Natural killer cell (primary cell): ENCODE measurements at regions not wholly inside any gene's neighbourhood (a gene's known extent, or its start where the extent isn't known, plus 50 kb on each side); places are given as distances from the start of the nearest gene placed in this dataset.
A peak's percentile ranks its signal among the peaks of the same experiment; 100 is the strongest.

Source experiments
- ATAC-seq, 3 donors: fragments of 150-1000 bp in 2 of 3; fragments of 200-7000 bp in 1 of 3; cut with Tn5 transposase; 1 replicate in 1 of 3; 2 replicates in 2 of 3; pipeline ENCODE4 v1.10.0; 2021; ENCODE audit warnings: mild to moderate bottlenecking in 2 of 3, moderate library complexity in 2 of 3
- DNase-seq, 2 donors: peaks; one replicate each; pipeline versions ENCODE4 v3.0.0 to v3.0.0-alpha.2; 2013 to 2021; ENCODE audit warnings: mixed read lengths in 1 of 2
- H3K27ac ChIP-seq: one replicate; pipeline ENCODE4 v1.5.1; 2013; ENCODE audit warnings: mild to moderate bottlenecking, low read length
- H3K27me3 ChIP-seq: one replicate; pipeline ENCODE4 v1.6.1; 2013; ENCODE audit warnings: low read length; ENCODE audit not compliant: control insufficient read depth, insufficient read depth
- H3K36me3 ChIP-seq: one replicate; pipeline ENCODE4 v1.6.1; 2013; ENCODE audit warnings: low read length; ENCODE audit not compliant: control insufficient read depth, insufficient read depth
- H3K4me1 ChIP-seq: one replicate; pipeline ENCODE4 v1.6.1; 2013; ENCODE audit warnings: low read length; ENCODE audit not compliant: control insufficient read depth, insufficient read depth
- H3K4me3 ChIP-seq: one replicate; pipeline ENCODE4 v1.5.1; 2013; ENCODE audit warnings: low read length
- H3K9me3 ChIP-seq: one replicate; pipeline ENCODE4 v1.6.1; 2013; ENCODE audit warnings: low read length; ENCODE audit not compliant: control insufficient read depth, insufficient read depth
- H3K27ac Mint-ChIP-seq, 2 donors: one replicate each; pipeline ENCODE4 v1.8.0; 2022; ENCODE audit warnings: mild to moderate bottlenecking in 2 of 2, mixed read lengths in 2 of 2, moderate library complexity in 1 of 2
- H3K27me3 Mint-ChIP-seq, 2 donors: one replicate each; pipeline ENCODE4 v1.8.0; 2022; ENCODE audit warnings: low read depth in 2 of 2, mixed read lengths in 2 of 2
- H3K36me3 Mint-ChIP-seq: one replicate; pipeline ENCODE4 v1.8.0; 2022; ENCODE audit warnings: mixed read lengths
- H3K4me1 Mint-ChIP-seq, 2 donors: one replicate each; pipeline ENCODE4 v1.8.0; 2022; ENCODE audit warnings: mixed read lengths in 2 of 2
- H3K4me3 Mint-ChIP-seq: one replicate; pipeline ENCODE4 v1.8.0; 2022; ENCODE audit warnings: mild to moderate bottlenecking, moderate library complexity, mixed read lengths
- H3K9me3 Mint-ChIP-seq, 2 donors: one replicate each; pipeline ENCODE4 v1.8.0; 2022; ENCODE audit warnings: mixed read lengths in 2 of 2
- WGBS: methylation state at CpG from one replicate; pipeline ENCODE4 v1.1.7; 2013; ENCODE audit warnings: missing lambda C conversion rate; ENCODE audit not compliant: insufficient coverage; 5-methylcytosine and 5-hydroxymethylcytosine counted together
- intact Hi-C: fragments of 100-400 bp; cut with micrococcal nuclease; formaldehyde crosslinking; loops from one replicate; pipeline ENCODE4 v1.14.2; 2022
- TF ChIP-seq, protein P1 (sequence below): fragments of 200-600 bp; IDR thresholded peaks from one replicate; pipeline ENCODE4 v1.8.0; 2022; ENCODE audit warnings: antibody characterized with exemption

GRCh38 chr6:168132531-168133167 lies 53.6 kb upstream of the FRMD1 start:
- DNase-seq (peak in 1 of 2 donors; percentile 8), ATAC-seq (no peak)
- 23% methylated on average over 33 of the region's 34 CpGs for WGBS
- Mint-ChIP-seq H3K4me3 (no peak overlapping the region), H3K4me1 (no peaks in the 10 kb centered on the region), H3K27ac (no peak overlapping the region), H3K27me3 (peaks cover 14 to 16% of the 10 kb centered on the region in 2 donors), H3K36me3 (no peaks in the 10 kb centered on the region), H3K9me3 (no peaks in the 10 kb centered on the region)
- Histone ChIP-seq H3K9me3 (no peaks in the 10 kb centered on the region), H3K4me1 (no peaks in the 10 kb centered on the region), H3K4me3 (no peak overlapping the region), H3K27ac (no peak overlapping the region), H3K36me3 (no peaks in the 10 kb centered on the region), H3K27me3 (no peaks in the 10 kb centered on the region)
- TF ChIP-seq, protein P1, sequence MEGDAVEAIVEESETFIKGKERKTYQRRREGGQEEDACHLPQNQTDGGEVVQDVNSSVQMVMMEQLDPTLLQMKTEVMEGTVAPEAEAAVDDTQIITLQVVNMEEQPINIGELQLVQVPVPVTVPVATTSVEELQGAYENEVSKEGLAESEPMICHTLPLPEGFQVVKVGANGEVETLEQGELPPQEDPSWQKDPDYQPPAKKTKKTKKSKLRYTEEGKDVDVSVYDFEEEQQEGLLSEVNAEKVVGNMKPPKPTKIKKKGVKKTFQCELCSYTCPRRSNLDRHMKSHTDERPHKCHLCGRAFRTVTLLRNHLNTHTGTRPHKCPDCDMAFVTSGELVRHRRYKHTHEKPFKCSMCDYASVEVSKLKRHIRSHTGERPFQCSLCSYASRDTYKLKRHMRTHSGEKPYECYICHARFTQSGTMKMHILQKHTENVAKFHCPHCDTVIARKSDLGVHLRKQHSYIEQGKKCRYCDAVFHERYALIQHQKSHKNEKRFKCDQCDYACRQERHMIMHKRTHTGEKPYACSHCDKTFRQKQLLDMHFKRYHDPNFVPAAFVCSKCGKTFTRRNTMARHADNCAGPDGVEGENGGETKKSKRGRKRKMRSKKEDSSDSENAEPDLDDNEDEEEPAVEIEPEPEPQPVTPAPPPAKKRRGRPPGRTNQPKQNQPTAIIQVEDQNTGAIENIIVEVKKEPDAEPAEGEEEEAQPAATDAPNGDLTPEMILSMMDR, result no peak
- intact Hi-C loops, result no loop called here

GRCh38 chr6:168131464-168132415 lies 52.7 kb upstream of the FRMD1 start:
- H3K4me1 Mint-ChIP-seq, result no peaks in the 10 kb centered on the region
- WGBS, result 74% methylated on average over 20 of the region's 20 CpGs
- H3K4me1 ChIP-seq, result no peaks in the 10 kb centered on the region
- no peak overlapping the region for H3K27ac ChIP-seq
- intact Hi-C loops, result no loop called here
- H3K36me3 ChIP-seq, result no peaks in the 10 kb centered on the region
- TF ChIP-seq, protein P1, result no peak
- ATAC-seq (no peak), DNase-seq (peak in 1 of 2 donors; percentile 4)
- no peak overlapping the region for H3K4me3 Mint-ChIP-seq
- H3K9me3 Mint-ChIP-seq, result no peaks in the 10 kb centered on the region
- H3K27me3 Mint-ChIP-seq, result peaks cover 14 to 16% of the 10 kb centered on the region in 2 donors
- H3K9me3 ChIP-seq, result no peaks in the 10 kb centered on the region
- H3K27me3 ChIP-seq, result no peaks in the 10 kb centered on the region
- H3K4me3 ChIP-seq, result no peak overlapping the region
- H3K36me3 Mint-ChIP-seq, result no peaks in the 10 kb centered on the region
- H3K27ac Mint-ChIP-seq, result no peak overlapping the region

DNA sequence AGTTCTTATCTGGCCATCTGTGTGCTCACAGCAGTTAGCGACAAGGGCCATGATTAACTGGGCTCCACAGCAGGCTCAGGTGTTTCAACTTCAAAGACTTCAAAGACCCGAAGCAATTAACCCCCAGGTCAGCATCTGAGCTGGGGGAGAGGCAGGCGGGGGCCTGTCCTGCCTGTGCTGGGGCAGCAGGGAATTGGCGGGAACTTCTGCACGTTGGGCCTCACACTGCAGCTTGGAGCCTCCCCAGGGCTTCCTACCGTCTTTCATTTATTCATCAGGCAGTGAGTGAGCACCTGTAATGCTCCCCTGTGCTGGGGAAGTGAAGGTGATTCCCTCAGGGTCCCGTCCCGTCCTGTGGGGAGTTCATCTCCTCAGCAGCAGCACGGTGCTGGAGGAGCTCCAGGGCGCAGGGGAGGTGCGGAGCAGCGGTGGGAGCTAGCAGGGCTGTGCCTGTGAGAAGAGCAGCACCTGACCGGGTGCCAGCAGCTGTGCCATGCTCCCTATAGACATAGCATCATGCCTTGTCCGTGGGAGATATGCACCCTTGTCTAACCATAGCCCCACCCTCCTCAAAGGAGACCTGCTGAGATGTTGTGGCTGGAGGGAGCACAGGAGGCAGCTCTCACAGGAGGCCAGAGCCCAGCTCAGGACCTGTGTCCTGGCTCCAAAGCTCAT lies 51.8 kb upstream of the FRMD1 start:
- intact Hi-C loops, result no loop called here
- WGBS, result 77% methylated on average over 14 of the region's 14 CpGs
- TF ChIP-seq, protein P1, result no peak

More for the DNA sequence above, 51.8 kb upstream of the FRMD1 start:
- peaks cover 14 to 16% of the 10 kb centered on the region in 2 donors for H3K27me3 Mint-ChIP-seq
- no peak overlapping the region for H3K27ac ChIP-seq
- H3K4me1 Mint-ChIP-seq, result no peaks in the 10 kb centered on the region
- H3K4me3 ChIP-seq, result no peak overlapping the region
- DNase-seq (peak in 1 of 2 donors; percentile 10), ATAC-seq (no peak)
- no peaks in the 10 kb centered on the region for H3K27me3 ChIP-seq
- H3K9me3 ChIP-seq, result no peaks in the 10 kb centered on the region
- no peaks in the 10 kb centered on the region for H3K4me1 ChIP-seq
- H3K27ac Mint-ChIP-seq, result no peak overlapping the region
- no peaks in the 10 kb centered on the region for H3K36me3 Mint-ChIP-seq
- H3K36me3 ChIP-seq, result no peaks in the 10 kb centered on the region
- H3K4me3 Mint-ChIP-seq, result no peak overlapping the region
- no peaks in the 10 kb centered on the region for H3K9me3 Mint-ChIP-seq
